Calu3 (cell line): ENCODE measurements at regions not wholly inside any gene's neighbourhood (a gene's known extent, or its start where the extent isn't known, plus 50 kb on each side); places are given as distances from the start of the nearest gene placed in this dataset.
A peak's percentile ranks its signal among the peaks of the same experiment; 100 is the strongest.

Source experiments
- BruUV-seq: library from RNA; stranded (reverse); fragments of 400-500 nt; replicated peaks from 2 replicates; lab custom pipeline; 2021; lab: Mats Ljungman, UMichigan
- CTCF ChIA-PET: fragments of 300-600 bp; sonication (Branson Sonifier 250); formaldehyde crosslinking; loops from one replicate; lab custom pipeline; 2022; ENCODE audit warnings: antibody characterized with exemption; lab: Charles Lee
- DNase-seq: peaks from one replicate; pipeline ENCODE4 v3.0.0; 2022
- H3K27ac Mint-ChIP-seq: one replicate; pipeline ENCODE4 v1.8.0; 2022; ENCODE audit warnings: mixed read lengths; ENCODE audit not compliant: unreplicated experiment
- H3K27me3 Mint-ChIP-seq: one replicate; pipeline ENCODE4 v1.8.0; 2022; ENCODE audit warnings: mixed read lengths; ENCODE audit not compliant: unreplicated experiment
- H3K36me3 Mint-ChIP-seq: one replicate; pipeline ENCODE4 v1.8.0; 2022; ENCODE audit warnings: mild to moderate bottlenecking, moderate library complexity, mixed read lengths; ENCODE audit not compliant: insufficient read depth, unreplicated experiment
- H3K4me1 Mint-ChIP-seq: one replicate; pipeline ENCODE4 v1.8.0; 2022; ENCODE audit warnings: mild to moderate bottlenecking, low read depth, mixed read lengths; ENCODE audit not compliant: unreplicated experiment
- H3K4me3 Mint-ChIP-seq: one replicate; pipeline ENCODE4 v1.8.0; 2022; ENCODE audit warnings: mild to moderate bottlenecking, low read depth, moderate library complexity, mixed read lengths; ENCODE audit not compliant: unreplicated experiment
- H3K9me3 Mint-ChIP-seq: one replicate; pipeline ENCODE4 v1.8.0; 2022; ENCODE audit warnings: low read depth, mixed read lengths; ENCODE audit not compliant: unreplicated experiment
- intact Hi-C: fragments of 100-400 bp; cut with micrococcal nuclease; formaldehyde crosslinking; loops from one replicate; pipeline ENCODE4 v1.10.0; 2022; ENCODE audit not compliant: unreplicated experiment
- TF ChIP-seq, protein P1 (sequence below): fragments of 200-600 bp; IDR thresholded peaks from one replicate; pipeline ENCODE4 v1.8.0; 2022; ENCODE audit warnings: antibody characterized with exemption; ENCODE audit not compliant: unreplicated experiment

DNA sequence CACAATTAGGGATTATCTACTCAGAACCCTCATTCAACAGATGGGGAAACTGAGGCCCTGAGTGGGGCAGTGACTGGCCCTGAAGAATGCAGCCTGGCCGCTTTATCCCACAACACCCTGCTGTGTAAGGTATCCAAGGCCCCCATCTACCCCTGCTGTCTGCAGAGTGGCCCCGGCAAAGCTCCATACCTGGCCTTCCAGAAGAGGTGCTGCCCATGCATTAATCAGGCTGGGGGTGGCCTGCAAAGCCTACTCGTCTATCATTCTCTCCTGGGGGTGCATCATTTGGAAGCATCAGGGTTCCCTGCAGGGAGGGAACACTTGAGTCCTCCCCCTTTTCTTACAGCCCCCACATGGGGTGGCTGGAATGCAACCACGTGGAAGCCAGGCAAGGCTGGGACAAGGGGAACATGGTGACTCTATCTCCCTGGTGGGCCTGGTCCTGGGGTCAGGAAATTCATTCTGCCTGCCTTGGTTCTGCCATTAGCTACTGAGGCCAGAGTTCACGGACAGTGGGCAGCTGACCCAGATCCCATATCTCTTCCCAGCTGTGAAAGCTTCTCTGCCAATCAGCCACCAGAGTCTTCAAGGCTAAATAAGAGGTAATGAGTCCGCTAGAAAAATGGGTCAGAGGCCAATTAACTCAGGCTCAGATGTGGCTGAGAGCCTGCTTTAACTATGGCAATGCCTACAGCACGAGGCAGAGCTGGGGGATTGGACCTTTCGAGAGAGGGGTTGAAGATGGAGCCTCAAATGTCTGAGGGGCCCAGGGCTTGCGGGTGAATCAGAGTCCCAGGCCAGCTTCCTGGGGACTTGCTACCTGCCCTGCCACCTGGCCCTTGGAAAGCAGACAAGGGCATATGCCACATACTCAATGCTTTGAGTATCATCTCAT is 72.3 kb upstream of the TOX2 start:
- CTCF ChIA-PET = interaction anchor here (0.7 to 0.8 kb wide), 2 partner anchors 55 to 64 kb away, joined by 3 read pairs; no protein-coding TSS in a partner anchor
- DNase-seq = no peak
- H3K4me3 Mint-ChIP-seq = no peak overlapping the region
- H3K27me3 Mint-ChIP-seq = peaks cover 100% of the 10 kb centered on the region
- no peak overlapping the region for H3K27ac Mint-ChIP-seq
- H3K4me1 Mint-ChIP-seq = no peaks in the 10 kb centered on the region
- no peaks in the 10 kb centered on the region for H3K9me3 Mint-ChIP-seq
- no TSS peak for BruUV-seq
- intact Hi-C loops = loop anchor here (10.0 kb wide), 3 partner anchors 88 to 388 kb away; partner anchors contain the start of gene SRSF6
- TF ChIP-seq, protein P1, sequence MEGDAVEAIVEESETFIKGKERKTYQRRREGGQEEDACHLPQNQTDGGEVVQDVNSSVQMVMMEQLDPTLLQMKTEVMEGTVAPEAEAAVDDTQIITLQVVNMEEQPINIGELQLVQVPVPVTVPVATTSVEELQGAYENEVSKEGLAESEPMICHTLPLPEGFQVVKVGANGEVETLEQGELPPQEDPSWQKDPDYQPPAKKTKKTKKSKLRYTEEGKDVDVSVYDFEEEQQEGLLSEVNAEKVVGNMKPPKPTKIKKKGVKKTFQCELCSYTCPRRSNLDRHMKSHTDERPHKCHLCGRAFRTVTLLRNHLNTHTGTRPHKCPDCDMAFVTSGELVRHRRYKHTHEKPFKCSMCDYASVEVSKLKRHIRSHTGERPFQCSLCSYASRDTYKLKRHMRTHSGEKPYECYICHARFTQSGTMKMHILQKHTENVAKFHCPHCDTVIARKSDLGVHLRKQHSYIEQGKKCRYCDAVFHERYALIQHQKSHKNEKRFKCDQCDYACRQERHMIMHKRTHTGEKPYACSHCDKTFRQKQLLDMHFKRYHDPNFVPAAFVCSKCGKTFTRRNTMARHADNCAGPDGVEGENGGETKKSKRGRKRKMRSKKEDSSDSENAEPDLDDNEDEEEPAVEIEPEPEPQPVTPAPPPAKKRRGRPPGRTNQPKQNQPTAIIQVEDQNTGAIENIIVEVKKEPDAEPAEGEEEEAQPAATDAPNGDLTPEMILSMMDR = no peak
- no peaks in the 10 kb centered on the region for H3K36me3 Mint-ChIP-seq

DNA sequence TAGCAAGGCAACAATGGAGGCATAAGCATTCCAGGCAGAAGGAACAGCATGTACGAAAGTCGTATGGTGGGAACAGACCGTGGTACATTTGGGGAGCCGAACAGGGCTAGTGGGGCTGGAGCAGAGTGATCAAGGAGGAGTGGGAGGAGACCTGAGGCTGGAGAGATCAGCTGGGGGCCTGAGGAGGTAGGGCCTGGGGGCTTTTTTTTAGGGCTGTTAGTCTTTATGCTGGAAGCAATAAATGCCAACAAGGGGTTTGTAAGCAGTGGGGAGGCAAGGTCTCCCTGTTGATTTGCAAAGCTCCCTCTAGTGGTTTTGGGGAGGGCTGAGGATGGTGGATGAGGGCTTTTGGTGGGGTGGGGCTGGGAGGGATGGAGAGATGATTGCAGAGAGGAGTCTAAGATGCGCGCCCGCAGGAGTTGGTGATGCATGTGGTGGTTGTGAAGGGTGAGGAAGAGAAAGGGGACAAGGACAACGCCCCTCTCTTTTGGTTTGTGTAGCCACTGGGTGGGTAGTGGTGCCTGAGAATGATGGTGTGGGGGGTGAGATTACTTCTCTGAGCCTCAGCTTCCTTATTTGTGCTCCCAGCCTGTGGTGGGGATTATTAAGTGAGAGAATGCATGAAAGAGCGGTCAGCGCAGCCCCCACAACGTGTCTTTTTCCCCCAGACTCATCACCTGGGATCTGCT is 74.1 kb upstream of the TOX2 start:
- CTCF ChIA-PET = interaction anchor here (0.6 to 1.0 kb wide), 7 partner anchors 15 to 759 kb away, joined by 3 to 6 read pairs (median 3); no protein-coding TSS in a partner anchor
- peak; percentile 42 for DNase-seq
- Mint-ChIP-seq H3K27me3 (peaks cover 88% of the 10 kb centered on the region), H3K4me1 (no peaks in the 10 kb centered on the region), H3K4me3 (no peak overlapping the region), H3K27ac (no peak overlapping the region), H3K36me3 (no peaks in the 10 kb centered on the region), H3K9me3 (no peaks in the 10 kb centered on the region)
- TF ChIP-seq, protein P1 = peak; percentile 67
- intact Hi-C loops = loop anchor here (10.0 kb wide), 3 partner anchors 86 to 386 kb away; partner anchors contain the start of gene SRSF6
- BruUV-seq = no TSS peak

GRCh38 chr20:43839793-43840199 is 74.9 kb upstream of the TOX2 start:
- BruUV-seq = no TSS peak
- CTCF ChIA-PET = interaction anchor here (0.6 to 1.0 kb wide), 3 partner anchors 14 to 41 kb away, joined by 3 to 6 read pairs (median 3); no protein-coding TSS in a partner anchor
- no peak overlapping the region for H3K27ac Mint-ChIP-seq
- no peak overlapping the region for H3K4me3 Mint-ChIP-seq
- H3K36me3 Mint-ChIP-seq = no peaks in the 10 kb centered on the region
- TF ChIP-seq, protein P1 = no peak
- intact Hi-C loops = loop anchor here (10.0 kb wide), 3 partner anchors 85 to 385 kb away; partner anchors contain the start of gene SRSF6
- DNase-seq = no peak
- no peaks in the 10 kb centered on the region for H3K9me3 Mint-ChIP-seq
- H3K4me1 Mint-ChIP-seq = no peaks in the 10 kb centered on the region
- H3K27me3 Mint-ChIP-seq = peaks cover 87% of the 10 kb centered on the region

- CTCF ChIA-PET = no interaction called here
- no peaks in the 10 kb centered on the region for H3K4me1 Mint-ChIP-seq
- no peak overlapping the region for H3K4me3 Mint-ChIP-seq
- no TSS peak for BruUV-seq
- DNase-seq = no peak
- peaks cover 87% of the 10 kb centered on the region for H3K27me3 Mint-ChIP-seq
- no peaks in the 10 kb centered on the region for H3K9me3 Mint-ChIP-seq
- intact Hi-C loops = no loop called here
- TF ChIP-seq, protein P1 = no peak
- no peaks in the 10 kb centered on the region for H3K36me3 Mint-ChIP-seq
- no peak overlapping the region for H3K27ac Mint-ChIP-seq
These were observed 76.0 kb upstream of the TOX2 start for GRCh38 chr20:43838703-43839060.
